HTR-8/SVneo (cell line): ENCODE measurements at regions not wholly inside any gene's neighbourhood (a gene's known extent, or its start where the extent isn't known, plus 50 kb on each side); places are given as distances from the start of the nearest gene placed in this dataset.
A peak's percentile ranks its signal among the peaks of the same experiment; 100 is the strongest.

Experiments used
- DNase-seq: peaks from one replicate; pipeline ENCODE4 v3.0.0; 2011; ENCODE audit warnings: low spot score, mixed read lengths; ENCODE audit not compliant: insufficient read length
- FAIRE-seq: peaks from 2 replicates; lab custom pipeline; 2011; peaks lifted over from hg19 to GRCh38; lab: Jason Lieb, UNC

DNA sequence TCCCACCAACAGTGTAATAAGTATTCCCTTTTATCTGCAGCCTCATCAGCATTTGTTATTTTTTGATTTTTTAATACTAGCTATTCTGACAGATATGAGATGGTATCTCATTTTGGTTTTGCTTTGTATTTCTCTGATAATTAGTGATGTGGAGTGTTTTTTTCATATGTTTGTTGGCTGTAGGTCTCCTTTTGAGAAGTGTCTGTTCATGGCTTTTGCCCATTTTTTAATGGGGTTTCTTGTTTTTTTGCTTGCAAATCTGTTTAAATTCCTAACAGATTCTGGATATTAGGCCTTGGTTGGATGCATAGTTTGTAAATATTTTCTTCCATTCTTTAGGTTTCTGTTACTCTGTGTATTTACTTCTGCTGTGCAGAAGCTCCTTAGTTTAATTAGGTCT is 445.4 kb upstream of the DAB2 start:
- no peak for DNase-seq
- no peak for FAIRE-seq

DNA sequence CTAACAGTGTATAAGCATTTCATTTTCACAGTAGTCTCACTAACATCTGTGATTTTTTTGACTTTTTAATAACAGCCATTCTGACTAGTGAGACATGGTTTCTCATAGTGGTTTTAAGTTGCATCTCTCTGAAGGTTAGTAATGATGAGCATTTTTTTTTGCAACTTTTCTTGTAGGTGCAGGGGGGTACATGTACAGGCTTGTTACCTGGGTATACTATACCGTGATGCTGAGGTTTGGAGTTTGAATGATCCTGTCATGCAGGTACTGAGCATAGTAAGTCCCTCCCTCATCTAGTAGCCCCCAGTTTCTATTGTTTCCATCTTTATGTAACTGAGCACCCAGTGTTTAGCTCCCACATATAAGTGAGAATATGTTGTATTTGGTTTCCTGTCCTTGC is 444.6 kb upstream of the DAB2 start:
- DNase-seq (no peak), FAIRE-seq (no peak)

GRCh38 chr5:39867923-39868322 is 443.1 kb upstream of the DAB2 start:
- DNase-seq (no peak), FAIRE-seq (peak; percentile 31)

- DNase-seq (no peak), FAIRE-seq (no peak)
Observed at GRCh38 chr5:39863926-39864552, 439.3 kb upstream of the DAB2 start.

DNA sequence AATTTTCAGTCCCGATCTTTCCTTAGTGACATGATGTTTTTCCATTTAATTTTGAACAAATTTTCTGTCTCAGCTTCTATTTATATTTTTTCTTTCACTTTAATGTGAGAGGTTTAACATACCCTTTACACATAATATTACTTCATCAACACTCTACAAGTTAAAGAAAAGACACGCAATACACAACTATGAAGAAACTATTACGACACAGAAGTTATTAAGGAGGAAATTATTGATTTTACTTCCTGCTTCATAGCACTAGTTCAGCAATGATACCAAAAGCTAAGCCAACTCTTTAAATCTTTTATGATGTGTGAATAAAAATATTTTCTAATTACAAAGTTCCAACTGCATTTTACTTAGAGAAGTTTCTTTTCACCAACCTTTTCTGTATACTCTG is 432.3 kb upstream of the DAB2 start:
- FAIRE-seq, result no peak
- DNase-seq, result no peak

GRCh38 chr5:39854771-39855410 is 430.1 kb upstream of the DAB2 start:
- FAIRE-seq, result no peak
- DNase-seq, result no peak

- DNase-seq (no peak), FAIRE-seq (no peak)
Observed at GRCh38 chr5:39850291-39850690, 425.5 kb upstream of the DAB2 start.

DNA sequence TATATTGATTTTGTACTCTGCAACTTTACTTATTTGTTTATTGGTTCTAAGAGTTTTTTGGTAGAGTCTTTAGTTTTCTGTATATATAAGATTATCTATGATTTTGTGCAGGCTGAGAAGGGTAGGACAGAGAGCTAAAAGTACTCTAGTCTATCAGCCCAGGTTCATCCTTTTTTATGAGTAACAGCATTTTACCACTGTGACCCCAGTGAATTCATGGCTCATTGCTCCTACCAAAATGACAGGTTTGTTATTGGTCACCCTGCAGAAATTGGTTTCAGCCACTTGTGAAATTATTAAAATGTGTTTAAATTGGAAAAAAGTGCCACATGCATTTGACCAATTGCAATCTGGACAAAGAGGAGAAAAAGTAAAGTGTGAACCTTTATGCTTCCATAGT is 421.4 kb upstream of the DAB2 start:
- FAIRE-seq (no peak), DNase-seq (no peak)

DNA sequence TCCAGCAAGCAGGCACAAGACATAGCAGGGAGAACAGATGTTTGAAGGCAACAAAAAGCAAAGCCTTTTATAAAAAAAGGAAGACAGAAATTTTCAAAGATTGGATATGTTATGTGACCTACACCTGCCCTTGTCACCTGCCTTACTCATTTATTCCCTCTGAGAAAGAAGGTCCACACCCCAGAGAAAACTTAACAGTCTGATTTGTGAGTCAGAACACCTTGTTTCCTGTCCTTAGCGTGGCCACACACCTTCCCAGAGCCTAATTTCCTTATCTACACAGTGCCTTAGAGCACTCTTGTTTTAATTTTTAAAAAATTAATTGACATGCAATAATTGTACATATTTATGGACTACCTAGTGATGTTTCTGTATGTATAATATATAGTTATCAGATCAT is 419.0 kb upstream of the DAB2 start:
- DNase-seq (no peak), FAIRE-seq (no peak)

- FAIRE-seq, result no peak
- no peak for DNase-seq
Observed at GRCh38 chr5:39835371-39835770, 410.6 kb upstream of the DAB2 start.

- no peak for FAIRE-seq
- no peak for DNase-seq
Observed at GRCh38 chr5:39829441-39829840, 404.7 kb upstream of the DAB2 start.

DNA sequence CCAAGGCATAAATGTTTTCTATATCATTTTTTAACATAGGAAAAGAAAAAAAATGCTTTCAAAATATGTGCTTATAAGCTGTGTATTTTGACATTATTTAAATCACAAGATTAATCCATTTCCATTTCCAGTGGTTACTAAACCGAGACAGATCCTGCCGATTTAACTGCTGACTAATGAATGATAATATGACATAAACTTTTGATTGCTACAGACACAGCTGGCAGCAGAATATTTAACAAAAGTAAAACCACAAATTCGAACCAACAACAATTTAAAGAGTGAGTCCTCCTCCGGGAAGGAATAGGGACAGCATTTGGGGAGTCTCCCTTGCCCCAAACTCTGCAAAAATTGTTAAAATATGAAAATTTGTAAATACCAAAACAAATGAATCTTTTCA is 401.3 kb upstream of the DAB2 start:
- FAIRE-seq (no peak), DNase-seq (no peak)

GRCh38 chr5:39825301-39825700 is 400.5 kb upstream of the DAB2 start:
- DNase-seq, result no peak
- FAIRE-seq, result peak; percentile 9

DNA sequence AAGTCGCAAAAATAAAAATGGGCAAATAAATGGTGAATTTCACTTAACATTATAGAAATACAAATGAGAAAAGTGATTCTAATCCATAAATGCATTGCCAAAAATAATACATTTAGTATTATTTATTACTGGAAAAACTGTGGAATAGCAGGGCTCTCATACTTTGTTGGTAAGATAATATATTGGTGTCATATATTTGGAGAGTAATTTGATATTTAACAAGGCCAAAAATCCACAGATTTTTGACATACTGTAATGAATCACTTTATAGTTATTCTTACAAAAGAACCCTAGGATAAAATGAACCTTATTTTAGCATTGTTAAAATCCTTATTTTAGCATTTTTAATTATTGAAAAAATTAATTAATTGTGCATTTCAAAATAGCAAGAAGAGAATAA is 397.2 kb upstream of the DAB2 start:
- DNase-seq (no peak), FAIRE-seq (no peak)

DNA sequence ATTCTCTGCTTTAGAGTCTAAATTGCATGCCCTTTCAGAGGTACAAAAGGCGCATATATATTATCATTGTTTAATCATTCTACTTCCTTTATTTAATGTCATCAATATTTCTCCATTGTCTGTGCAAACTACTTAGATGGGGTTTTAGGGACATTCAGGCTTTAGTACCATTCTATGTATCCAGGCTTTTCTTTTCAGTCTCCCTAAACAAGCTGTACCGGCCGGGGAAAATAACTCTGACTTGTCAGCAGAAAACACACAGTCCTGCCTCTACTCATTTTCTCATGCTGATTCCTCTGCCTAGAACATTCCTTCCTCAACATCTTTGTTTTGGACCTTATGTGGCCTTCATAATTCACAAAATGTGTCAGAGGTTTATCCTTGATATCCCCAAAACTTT is 392.1 kb upstream of the DAB2 start:
- FAIRE-seq, result no peak
- DNase-seq, result no peak

DNA sequence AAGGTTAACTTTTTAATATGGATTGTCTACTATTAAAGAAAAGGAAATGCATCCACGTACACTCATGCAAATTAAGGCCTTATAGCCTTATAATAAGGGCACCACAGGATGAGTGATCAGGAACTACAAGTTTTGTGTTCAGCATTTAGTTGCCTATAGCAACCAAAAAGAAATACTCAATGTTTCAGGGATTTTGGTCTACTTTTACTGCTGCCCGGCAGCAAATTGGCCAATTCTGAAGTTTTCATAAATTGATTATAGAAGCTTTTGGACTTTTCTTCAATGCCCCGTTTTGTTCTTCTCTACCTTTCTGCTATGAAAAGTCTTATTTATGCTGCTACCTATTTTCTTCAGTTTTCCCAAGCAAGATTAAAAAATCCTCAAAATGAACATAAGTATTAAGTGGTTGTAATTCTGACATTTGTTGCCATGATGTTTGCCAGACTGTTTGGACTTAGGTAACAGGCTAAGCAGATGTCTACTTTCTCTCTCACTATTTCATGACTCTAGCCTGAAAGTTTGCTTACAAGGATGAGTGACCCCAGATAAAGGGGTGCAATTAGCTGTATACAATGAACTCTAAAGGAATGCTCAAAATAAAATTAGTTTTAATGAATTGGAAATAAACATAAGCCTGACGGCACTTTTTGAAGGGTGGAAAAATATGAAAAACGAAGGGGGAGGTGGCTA is 391.5 kb upstream of the DAB2 start:
- DNase-seq, result no peak
- FAIRE-seq, result no peak

- FAIRE-seq (no peak), DNase-seq (no peak)
Observed at GRCh38 chr5:39815711-39816110, 390.9 kb upstream of the DAB2 start.

DNA sequence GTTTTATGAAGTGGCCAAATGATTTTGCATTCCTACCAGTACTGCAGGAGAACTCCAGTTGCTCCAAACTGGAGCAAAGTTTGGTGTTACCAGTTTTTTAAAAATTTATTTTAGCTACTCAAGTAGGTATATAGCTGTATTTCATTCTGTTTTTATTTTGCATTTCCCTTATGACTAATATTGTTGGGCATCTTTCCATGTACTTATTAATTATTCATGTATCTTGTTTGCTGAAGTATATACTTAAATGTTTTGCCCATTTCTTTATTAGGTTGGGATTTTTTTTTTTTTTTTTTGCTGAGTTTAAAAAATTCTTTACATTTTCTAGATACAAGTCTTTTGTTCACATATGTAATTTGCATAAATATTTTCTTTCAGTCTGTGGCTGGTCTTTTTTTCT is 386.6 kb upstream of the DAB2 start:
- no peak for DNase-seq
- no peak for FAIRE-seq

GRCh38 chr5:39808656-39809055 is 383.9 kb upstream of the DAB2 start:
- DNase-seq (no peak), FAIRE-seq (no peak)

DNA sequence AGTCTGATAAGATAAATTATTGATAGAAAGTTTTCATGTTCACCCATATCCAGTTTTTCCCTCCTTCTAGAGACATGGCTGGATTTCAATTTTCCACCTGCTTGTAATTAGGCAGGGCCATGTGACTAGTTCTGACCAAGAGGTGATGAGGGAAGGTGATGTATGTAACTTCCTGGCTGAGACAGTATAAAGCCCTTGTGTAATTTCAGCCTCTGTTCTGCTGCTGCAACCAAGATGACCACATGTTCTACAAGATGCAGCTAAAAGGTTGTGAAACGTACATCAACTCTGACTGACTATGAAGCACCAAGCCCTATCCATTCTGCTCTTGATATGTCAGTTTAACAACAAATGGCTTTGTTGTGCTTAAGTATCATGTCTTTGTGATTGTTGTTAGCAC is 376.5 kb upstream of the DAB2 start:
- FAIRE-seq (no peak), DNase-seq (no peak)

GRCh38 chr5:39800042-39800601 is 375.3 kb upstream of the DAB2 start:
- DNase-seq (no peak), FAIRE-seq (peak; percentile 64)
